SK-N-SH (cell line): ENCODE measurements at regions not wholly inside any gene's neighbourhood (a gene's known extent, or its start where the extent isn't known, plus 50 kb on each side); places are given as distances from the start of the nearest gene placed in this dataset.

Experiments
- CTCF ChIA-PET: fragments of 300-600, 350-600 bp; formaldehyde crosslinking; extraction: SDS; loops from one replicate; lab custom pipeline; 2021; lab: Yijun Ruan, JAX
- POLR2A ChIA-PET: fragments of 350-600 bp; sonication (Branson Sonifier 250); formaldehyde crosslinking; extraction: SDS; loops from one replicate; lab custom pipeline; 2020; ENCODE audit warnings: antibody characterized with exemption, inconsistent platforms; lab: Yijun Ruan, JAX
- DNase-seq: peaks from one replicate; pipeline ENCODE4 v3.0.0; 2012
- H2AFZ ChIP-seq: fragments of 200-600 bp; sonication (generic); 2 replicates; pipeline ENCODE4 v1.8.1; 2016; ENCODE audit warnings: antibody characterized with exemption, mild to moderate bottlenecking, low read depth
- H3F3A ChIP-seq: fragments of 200-600 bp; sonication (generic); replicated peaks from 2 replicates; pipeline ENCODE3; 2016; ENCODE audit warnings: antibody characterized with exemption, mild to moderate bottlenecking; ENCODE audit not compliant: insufficient read depth
- H3K27ac ChIP-seq, 2 experiments: fragments of 200-500 bp in 1 of 2; fragments of 200-600 bp in 1 of 2; sonication (Bioruptor generic) in 1 of 2; sonication (generic), shearing (Covaris generic) in 1 of 2; 2 replicates each; pipeline versions ENCODE4 v1.5.1 to v1.6.1; 2014 to 2016; ENCODE audit warnings: low read depth in 2 of 2, inconsistent platforms in 1 of 2, low read length in 1 of 2, mild to moderate bottlenecking in 1 of 2, mixed read lengths in 1 of 2
- H3K27me3 ChIP-seq: fragments of 200-600 bp; sonication (generic), shearing (Covaris generic); 2 replicates; pipeline ENCODE4 v1.6.1; 2016; ENCODE audit warnings: mixed run types; ENCODE audit not compliant: insufficient read depth
- H3K36me3 ChIP-seq, 2 experiments: fragments of 200-500 bp in 1 of 2; fragments of 200-600 bp in 1 of 2; sonication (Bioruptor generic) in 1 of 2; sonication (generic) in 1 of 2; replicated peaks in 1 of 2; 2 replicates each; pipeline versions ENCODE3 to v1.5.1; 2014 to 2016; ENCODE audit warnings: low read length in 1 of 2, mild to moderate bottlenecking in 1 of 2; ENCODE audit not compliant: insufficient read depth in 2 of 2, control insufficient read depth in 1 of 2
- H3K4me1 ChIP-seq, 2 experiments: fragments of 200-500 bp in 1 of 2; fragments of 200-600 bp in 1 of 2; sonication (Bioruptor generic) in 1 of 2; sonication (generic), shearing (Covaris generic) in 1 of 2; 2 replicates each; pipeline versions ENCODE4 v1.5.1 to v1.6.1; 2014 to 2016; ENCODE audit warnings: low read depth in 1 of 2, low read length in 1 of 2, mixed run types in 1 of 2; ENCODE audit not compliant: insufficient read depth in 2 of 2, control insufficient read depth in 1 of 2
- H3K4me2 ChIP-seq: fragments of 200-600 bp; sonication (generic), shearing (Covaris generic); 2 replicates; pipeline ENCODE4 v1.6.1; 2017; ENCODE audit warnings: mixed run types
- H3K4me3 ChIP-seq, 2 experiments: fragments of 200-500 bp in 1 of 2; fragments of 200-600 bp in 1 of 2; sonication (Bioruptor generic) in 1 of 2; sonication (generic), shearing (Covaris generic) in 1 of 2; 2 replicates each; pipeline versions ENCODE4 v1.5.1 to v1.8.1; 2014 to 2016; ENCODE audit warnings: low read depth in 2 of 2, inconsistent platforms in 1 of 2, low read length in 1 of 2, mild to moderate bottlenecking in 1 of 2, mixed read lengths in 1 of 2, moderate library complexity in 1 of 2
- H3K79me2 ChIP-seq: fragments of 200-600 bp; sonication (generic); 2 replicates; pipeline ENCODE4 v1.8.1; 2017; ENCODE audit warnings: mild to moderate bottlenecking; ENCODE audit not compliant: insufficient read depth
- H3K9ac ChIP-seq: fragments of 200-600 bp; sonication (generic); 2 replicates; pipeline ENCODE4 v1.6.1; 2017; ENCODE audit warnings: mixed run types
- H3K9me2 ChIP-seq: fragments of 200-600 bp; sonication (generic); 2 replicates; pipeline ENCODE4 v1.6.1; 2017; ENCODE audit warnings: mixed run types
- H3K9me3 ChIP-seq: fragments of 200-600 bp; sonication (generic); 2 replicates; pipeline ENCODE4 v1.6.1; 2017; ENCODE audit warnings: mixed run types, mild to moderate bottlenecking, moderate library complexity
- H4K20me1 ChIP-seq: fragments of 200-600 bp; sonication (generic); 2 replicates; pipeline ENCODE4 v1.6.1; 2017; ENCODE audit warnings: mild to moderate bottlenecking, mixed run types; ENCODE audit not compliant: insufficient read depth
- CTCF ChIP-seq: fragments of 200-600 bp; sonication (generic); IDR thresholded peaks from 2 replicates; pipeline ENCODE4 v1.6.1; 2017; ENCODE audit warnings: antibody characterized with exemption, mild to moderate bottlenecking, moderate library complexity
- ELF1 ChIP-seq: IDR thresholded peaks from 2 replicates; pipeline ENCODE4 v1.4.0; 2012
- EP300 ChIP-seq, 2 experiments: IDR thresholded peaks; 2 replicates each; pipeline versions ENCODE4 v1.4.0 to v1.6.1; 2012; ENCODE audit warnings: borderline replicate concordance in 1 of 2, low read depth in 1 of 2, low read length in 1 of 2
- FOXJ3 ChIP-seq: sonication (generic); formaldehyde crosslinking; IDR thresholded peaks from 2 replicates; pipeline ENCODE4 v1.5.1; 2020; ENCODE audit warnings: mild to moderate bottlenecking, missing genetic modification reagents
- FOXM1 ChIP-seq: IDR thresholded peaks from 2 replicates; pipeline ENCODE4 v1.4.0; 2012; ENCODE audit warnings: low read depth, mild to moderate bottlenecking
- GATA2 ChIP-seq: sonication (generic); formaldehyde crosslinking; IDR thresholded peaks from 2 replicates; pipeline ENCODE4 v1.5.0; 2020; ENCODE audit warnings: mild to moderate bottlenecking, missing genetic modification reagents
- JUND ChIP-seq: IDR thresholded peaks from 2 replicates; pipeline ENCODE4 v1.4.0; 2012
- MEF2A ChIP-seq: IDR thresholded peaks from 2 replicates; pipeline ENCODE4 v1.4.0; 2012; ENCODE audit warnings: low read depth, borderline replicate concordance
- NFIC ChIP-seq: IDR thresholded peaks from 2 replicates; pipeline ENCODE4 v1.4.0; 2012; ENCODE audit warnings: borderline replicate concordance
- PBX3 ChIP-seq: IDR thresholded peaks from 2 replicates; pipeline ENCODE4; 2012
- REST ChIP-seq: IDR thresholded peaks from 2 replicates; pipeline ENCODE4 v1.6.1; 2012; ENCODE audit warnings: mild to moderate bottlenecking, low read depth, low read length, moderate library complexity
- TAF1 ChIP-seq: IDR thresholded peaks from 2 replicates; pipeline ENCODE4 v1.6.1; 2012; ENCODE audit warnings: low read depth, mild to moderate bottlenecking, low read length, moderate library complexity, borderline replicate concordance
- TEAD4 ChIP-seq: IDR thresholded peaks from 2 replicates; pipeline ENCODE4 v1.4.0; 2012; ENCODE audit warnings: mild to moderate bottlenecking, borderline replicate concordance; ENCODE audit not compliant: insufficient read depth
- YY1 ChIP-seq: IDR thresholded peaks from 2 replicates; pipeline ENCODE4 v1.4.0; 2012; ENCODE audit warnings: low read depth, mild to moderate bottlenecking
- WGBS: methylation state at CpG from one replicate; pipeline ENCODE4 v1.1.6; 2017; ENCODE audit warnings: low lambda C conversion rate; 5-methylcytosine and 5-hydroxymethylcytosine counted together
- TF ChIP-seq, protein P1 (sequence below): IDR thresholded peaks from 2 replicates; pipeline ENCODE4 v1.4.0; 2012; ENCODE audit warnings: low read depth, borderline replicate concordance
- TF ChIP-seq, protein P2 (sequence below): IDR thresholded peaks from 2 replicates; pipeline ENCODE4 v1.4.0; 2012; ENCODE audit warnings: low read depth, borderline replicate concordance
- TF ChIP-seq, protein P3 (sequence below): fragments of 150-350 bp; IDR thresholded peaks from 2 replicates; pipeline ENCODE4 v1.6.1; 2016; ENCODE audit warnings: mild to moderate bottlenecking, low read depth, low read length

DNA sequence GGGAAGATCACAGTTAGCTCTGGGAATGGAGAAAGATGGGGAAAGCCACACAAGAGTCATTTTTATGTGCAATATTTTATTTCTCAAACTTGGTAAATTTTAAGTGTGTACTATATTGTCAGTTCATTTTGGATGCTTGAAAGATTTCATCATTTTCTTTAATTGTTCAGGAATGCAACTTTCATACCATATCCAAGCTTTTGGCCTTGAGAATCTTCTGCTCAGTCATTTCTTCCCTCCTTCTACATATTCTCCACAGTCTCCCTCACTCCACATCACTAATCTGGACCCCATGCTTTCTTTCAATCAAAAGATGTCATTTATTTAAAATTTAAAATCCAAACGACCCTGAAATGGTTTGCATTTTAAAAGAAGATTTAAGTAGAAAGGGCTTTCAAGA, 135.4 kb downstream of the FAM114A2 start (continued):
- TF ChIP-seq, protein P1, sequence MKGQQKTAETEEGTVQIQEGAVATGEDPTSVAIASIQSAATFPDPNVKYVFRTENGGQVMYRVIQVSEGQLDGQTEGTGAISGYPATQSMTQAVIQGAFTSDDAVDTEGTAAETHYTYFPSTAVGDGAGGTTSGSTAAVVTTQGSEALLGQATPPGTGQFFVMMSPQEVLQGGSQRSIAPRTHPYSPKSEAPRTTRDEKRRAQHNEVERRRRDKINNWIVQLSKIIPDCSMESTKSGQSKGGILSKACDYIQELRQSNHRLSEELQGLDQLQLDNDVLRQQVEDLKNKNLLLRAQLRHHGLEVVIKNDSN = no peak
- TF ChIP-seq ELF1 = no peak
- no peak for TF ChIP-seq GATA2 (CRISPR knock-in tag)
- no peak for TF ChIP-seq JUND
- TF ChIP-seq FOXJ3 (CRISPR knock-in tag) = no peak
- TF ChIP-seq, protein P2, sequence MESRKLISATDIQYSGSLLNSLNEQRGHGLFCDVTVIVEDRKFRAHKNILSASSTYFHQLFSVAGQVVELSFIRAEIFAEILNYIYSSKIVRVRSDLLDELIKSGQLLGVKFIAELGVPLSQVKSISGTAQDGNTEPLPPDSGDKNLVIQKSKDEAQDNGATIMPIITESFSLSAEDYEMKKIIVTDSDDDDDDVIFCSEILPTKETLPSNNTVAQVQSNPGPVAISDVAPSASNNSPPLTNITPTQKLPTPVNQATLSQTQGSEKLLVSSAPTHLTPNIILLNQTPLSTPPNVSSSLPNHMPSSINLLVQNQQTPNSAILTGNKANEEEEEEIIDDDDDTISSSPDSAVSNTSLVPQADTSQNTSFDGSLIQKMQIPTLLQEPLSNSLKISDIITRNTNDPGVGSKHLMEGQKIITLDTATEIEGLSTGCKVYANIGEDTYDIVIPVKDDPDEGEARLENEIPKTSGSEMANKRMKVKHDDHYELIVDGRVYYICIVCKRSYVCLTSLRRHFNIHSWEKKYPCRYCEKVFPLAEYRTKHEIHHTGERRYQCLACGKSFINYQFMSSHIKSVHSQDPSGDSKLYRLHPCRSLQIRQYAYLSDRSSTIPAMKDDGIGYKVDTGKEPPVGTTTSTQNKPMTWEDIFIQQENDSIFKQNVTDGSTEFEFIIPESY = no peak

DNA sequence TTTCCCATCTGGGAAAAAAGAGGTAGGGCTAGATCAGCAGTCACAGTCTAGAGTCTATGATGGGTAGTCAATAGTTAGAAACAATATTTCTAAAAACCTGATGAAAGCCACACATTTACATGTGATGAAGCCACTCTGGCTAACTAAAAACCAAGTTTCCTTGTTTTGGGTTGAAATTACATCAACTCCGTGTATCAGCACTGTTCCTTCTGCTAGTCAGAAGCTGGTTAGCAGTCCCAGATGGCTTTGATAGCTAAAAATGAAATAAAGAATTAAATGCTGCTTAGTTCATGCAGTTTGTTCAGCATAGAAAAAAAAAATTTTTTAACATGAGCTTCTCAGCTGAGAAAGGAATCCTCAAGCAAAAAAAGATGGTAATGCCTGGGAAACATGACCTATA, 136.7 kb downstream of the FAM114A2 start:
- H3K36me3 ChIP-seq = no peaks in the 10 kb centered on the region
- POLR2A ChIA-PET = no interaction called here
- no peaks in the 10 kb centered on the region for H3K9me2 ChIP-seq
- peaks cover 0 to 7% of the 10 kb centered on the region in 2 experiments; a peak in 1 of 4 replicates for H3K4me1 ChIP-seq
- H3K4me2 ChIP-seq = 0 out of 2 replicates have a peak overlapping the region, but pooled peaks have one; percentile 17
- H3F3A ChIP-seq = peaks cover 12% of the 10 kb centered on the region
- CTCF ChIA-PET = interaction anchor here (0.7 kb wide), 1 partner anchor 8 kb away, joined by 3 read pairs; no protein-coding TSS in a partner anchor
- H2AFZ ChIP-seq = no peak overlapping the region
- 65% methylated on average over 1 of the region's 1 CpG for WGBS
- no peaks in the 10 kb centered on the region for H3K27me3 ChIP-seq
- H3K4me3 ChIP-seq = no peak overlapping the region
- H3K79me2 ChIP-seq = no peaks in the 10 kb centered on the region
- no peak overlapping the region for H3K9ac ChIP-seq
- no peaks in the 10 kb centered on the region for H3K9me3 ChIP-seq
- H4K20me1 ChIP-seq = no peaks in the 10 kb centered on the region
- H3K27ac ChIP-seq = peak overlapping the region; percentile 52 to 68; a peak in 2 of 4 replicates
- DNase-seq = no peak
- TF ChIP-seq, protein P3, sequence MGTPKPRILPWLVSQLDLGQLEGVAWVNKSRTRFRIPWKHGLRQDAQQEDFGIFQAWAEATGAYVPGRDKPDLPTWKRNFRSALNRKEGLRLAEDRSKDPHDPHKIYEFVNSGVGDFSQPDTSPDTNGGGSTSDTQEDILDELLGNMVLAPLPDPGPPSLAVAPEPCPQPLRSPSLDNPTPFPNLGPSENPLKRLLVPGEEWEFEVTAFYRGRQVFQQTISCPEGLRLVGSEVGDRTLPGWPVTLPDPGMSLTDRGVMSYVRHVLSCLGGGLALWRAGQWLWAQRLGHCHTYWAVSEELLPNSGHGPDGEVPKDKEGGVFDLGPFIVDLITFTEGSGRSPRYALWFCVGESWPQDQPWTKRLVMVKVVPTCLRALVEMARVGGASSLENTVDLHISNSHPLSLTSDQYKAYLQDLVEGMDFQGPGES = no peak
- TF ChIP-seq CTCF (no peak), ELF1 (no peak), PBX3 (no peak), FOXM1 (no peak), NFIC (no peak), EP300 (IDR thresholded peaks at IDR 0.05; ENCODE audit: borderline replicate concordance in 1 of 2, low read depth in 1 of 2, low read length in 1 of 2) (no peak), YY1 (no peak), TEAD4 (no peak), MEF2A (no peak), REST (no peak), TAF1 (no peak)
- TF ChIP-seq, protein P1 = no peak
- TF ChIP-seq, protein P2 = no peak
